GM12873 (cell line): ENCODE measurements at regions not wholly inside any gene's neighbourhood (a gene's known extent, or its start where the extent isn't known, plus 50 kb on each side); places are given as distances from the start of the nearest gene placed in this dataset.

Experiments used
- CTCF ChIP-seq: IDR thresholded peaks from 2 replicates; pipeline ENCODE4 v1.5.1; 2012; ENCODE audit warnings: low read depth, mild to moderate bottlenecking, moderate library complexity, low read length, control low read depth; ENCODE audit not compliant: insufficient read depth; ENCODE audit errors: missing control alignments

DNA sequence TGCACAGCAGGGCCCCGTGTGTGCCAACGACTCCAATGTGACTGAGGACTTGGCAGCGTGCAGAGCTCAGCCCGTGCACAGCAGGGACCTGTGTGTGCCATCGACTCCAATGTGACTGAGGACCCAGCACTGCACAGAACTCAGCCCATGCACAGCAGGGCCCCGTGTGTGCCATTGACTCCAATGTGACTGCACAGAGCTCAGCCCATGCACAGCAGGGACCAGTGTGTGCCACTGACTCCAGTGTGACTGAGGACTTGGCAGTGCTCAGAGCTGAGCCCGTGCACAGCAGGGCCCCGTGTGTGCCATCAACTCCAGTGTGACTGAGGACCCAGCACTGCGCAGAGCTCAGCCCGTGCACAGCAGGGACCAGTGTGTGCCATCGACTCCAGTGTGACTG, 347.8 kb upstream of the B3GAT1 start:
- no peak for TF ChIP-seq CTCF

- TF ChIP-seq CTCF, result no peak
These were observed 347.2 kb upstream of the B3GAT1 start for GRCh38 chr11:134759274-134759673.

GRCh38 chr11:134758342-134758931, 346.4 kb upstream of the B3GAT1 start:
- TF ChIP-seq CTCF, result no peak

DNA sequence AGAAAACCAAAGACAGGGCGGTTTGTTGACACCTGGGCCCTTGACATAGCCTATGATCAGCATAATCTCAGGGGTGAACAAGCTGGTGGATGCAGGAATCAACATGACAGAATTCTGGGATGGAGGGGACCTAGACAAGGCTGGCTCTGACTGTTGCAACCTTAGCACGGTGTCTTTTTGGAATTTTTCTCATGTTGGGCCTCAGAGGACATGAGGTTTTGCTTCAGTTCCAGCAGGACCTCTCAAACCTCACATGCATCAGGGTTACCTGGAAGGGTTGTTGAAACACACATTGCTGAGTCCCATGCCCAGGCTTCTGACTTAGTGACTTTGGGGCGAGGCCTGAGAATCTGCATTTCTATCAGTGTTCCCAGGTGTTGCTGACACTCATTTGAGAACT, 345.6 kb upstream of the B3GAT1 start:
- no peak for TF ChIP-seq CTCF

GRCh38 chr11:134756811-134757540, 344.9 kb upstream of the B3GAT1 start:
- TF ChIP-seq CTCF, result no peak

DNA sequence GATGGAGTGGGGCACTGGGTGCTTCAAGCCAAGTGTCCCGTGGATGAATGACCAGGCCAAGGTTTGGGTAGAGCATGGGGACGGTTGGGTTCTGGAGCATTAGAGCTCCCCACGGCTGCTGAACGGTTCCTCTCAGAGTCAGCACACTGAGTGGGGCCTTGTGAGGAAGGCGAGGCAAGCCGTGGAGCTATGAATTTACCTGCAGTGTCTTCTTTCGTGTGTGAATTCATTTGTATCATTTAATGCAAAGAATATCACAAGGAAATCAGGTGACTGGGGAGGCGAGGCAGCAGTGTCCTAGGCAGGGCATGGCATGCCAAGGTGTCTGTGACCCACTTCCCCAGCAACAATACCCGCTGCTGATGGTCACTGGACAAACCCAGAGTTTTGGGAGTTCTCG, 343.5 kb upstream of the B3GAT1 start:
- no peak for TF ChIP-seq CTCF

- no peak for TF ChIP-seq CTCF
These were observed 342.6 kb upstream of the B3GAT1 start for GRCh38 chr11:134754521-134755198.
